Fibroblast of villous mesenchyme (primary cell): ENCODE measurements at regions not wholly inside any gene's neighbourhood (a gene's known extent, or its start where the extent isn't known, plus 50 kb on each side); places are given as distances from the start of the nearest gene placed in this dataset.

Experiments
- DNase-seq: peaks from one replicate; pipeline ENCODE4 v3.0.0-alpha.2; 2010; ENCODE audit warnings: low read depth
- H3K4me3 ChIP-seq: 2 replicates; pipeline ENCODE4 v1.5.1; 2011; ENCODE audit warnings: low read depth, mild to moderate bottlenecking, low read length
- CTCF ChIP-seq: IDR thresholded peaks from 2 replicates; pipeline ENCODE4 v1.5.1; 2012; ENCODE audit warnings: low read depth, mild to moderate bottlenecking, low read length; ENCODE audit not compliant: insufficient read depth

- TF ChIP-seq CTCF = no peak
- DNase-seq = no peak
- no peak overlapping the region for H3K4me3 ChIP-seq
These were observed 412.8 kb downstream of the AJAP1 start for GRCh38 chr1:5067246-5067645.

GRCh38 chr1:5053744-5054143 lies 399.3 kb downstream of the AJAP1 start:
- no peak overlapping the region for H3K4me3 ChIP-seq
- DNase-seq = no peak
- TF ChIP-seq CTCF = no peak

- no peak overlapping the region for H3K4me3 ChIP-seq
- TF ChIP-seq CTCF = no peak
- no peak for DNase-seq
These were observed 374.7 kb downstream of the AJAP1 start for GRCh38 chr1:5029136-5029535.

GRCh38 chr1:5012249-5012648 lies 357.8 kb downstream of the AJAP1 start:
- H3K4me3 ChIP-seq = no peak overlapping the region
- TF ChIP-seq CTCF = no peak
- no peak for DNase-seq

GRCh38 chr1:5010656-5011055 lies 356.2 kb downstream of the AJAP1 start:
- DNase-seq = no peak
- no peak for TF ChIP-seq CTCF

GRCh38 chr1:5010236-5010635 lies 355.8 kb downstream of the AJAP1 start:
- no peak for TF ChIP-seq CTCF
- no peak for DNase-seq
- no peak overlapping the region for H3K4me3 ChIP-seq

More at GRCh38 chr1:5010656-5011055, 356.2 kb downstream of the AJAP1 start:
- no peak overlapping the region for H3K4me3 ChIP-seq

GRCh38 chr1:5009376-5010065 lies 355.1 kb downstream of the AJAP1 start:
- DNase-seq = no peak
- TF ChIP-seq CTCF = no peak
- no peak overlapping the region for H3K4me3 ChIP-seq
